Psoas muscle (tissue), 7 donors: ENCODE measurements at regions not wholly inside any gene's neighbourhood (a gene's known extent, or its start where the extent isn't known, plus 50 kb on each side); places are given as distances from the start of the nearest gene placed in this dataset.

Experiments
- ATAC-seq, 4 donors: fragments of 200-7000 bp; cut with Tn5 transposase; one replicate each; pipeline ENCODE4 v1.9.1; 2020; ENCODE audit warnings: moderate library complexity in 3 of 4, mild to moderate bottlenecking in 2 of 4
- DNase-seq, 2 donors: peaks; one replicate each; pipeline ENCODE4 v3.0.0-alpha.2; 2020
- H3K27ac ChIP-seq: fragments of 200-600 bp; one replicate; pipeline ENCODE4 v1.8.0; 2022
- H3K27me3 ChIP-seq, 3 donors: fragments of 200-600 bp in 1 of 3; one replicate each; pipeline versions ENCODE4 v1.6.1 to v1.8.0; 2013 to 2022; ENCODE audit warnings: low read length in 2 of 3, mild to moderate bottlenecking in 2 of 3, moderate library complexity in 1 of 3; ENCODE audit not compliant: insufficient read depth in 3 of 3
- H3K36me3 ChIP-seq, 2 donors: fragments of 200-600 bp in 1 of 2; one replicate each; pipeline versions ENCODE4 v1.6.1 to v1.8.0; 2013 to 2022; ENCODE audit warnings: low read depth in 1 of 2, mild to moderate bottlenecking in 1 of 2, moderate library complexity in 1 of 2; ENCODE audit not compliant: insufficient read depth in 1 of 2
- H3K4me1 ChIP-seq: fragments of 200-600 bp; one replicate; pipeline ENCODE4 v1.8.0; 2022
- H3K4me3 ChIP-seq: fragments of 200-600 bp; one replicate; pipeline ENCODE4 v1.8.0; 2022; ENCODE audit warnings: mild to moderate bottlenecking
- H3K9me3 ChIP-seq: fragments of 200-600 bp; one replicate; pipeline ENCODE4 v1.8.0; 2022
- CTCF ChIP-seq: fragments of 200-600 bp; IDR thresholded peaks from one replicate; pipeline ENCODE4 v1.8.0; 2022; ENCODE audit warnings: antibody characterized with exemption
- WGBS, 3 donors: extraction: QIAGEN DNeasy Blood & Tissue Kit; methylation state at CpG; one replicate each; pipeline versions ENCODE4 v1.1.6 to v1.1.7; 2013; 5-methylcytosine and 5-hydroxymethylcytosine counted together
- intact Hi-C, 2 donors: fragments of 100-400 bp; cut with DNase I; formaldehyde crosslinking; loops; one replicate each; pipeline versions ENCODE4 v1.11.0 to v1.14.2; 2022
- donor health status: healthy with polysubstance abuse.
- donor health status: DM: no; HTN: no; CAD: no; lungs with moderate emphysema.
- donor health status: Bipolar disorder and iron deficiency.
- donor health status: healthy.
- donor health status: DM: yes; HTN: yes; CAD: no.
- donor health status: DM: no; HTN: no; CAD: no.
- donor health status: DM: yes; HTN: yes; CAD: no.

DNA sequence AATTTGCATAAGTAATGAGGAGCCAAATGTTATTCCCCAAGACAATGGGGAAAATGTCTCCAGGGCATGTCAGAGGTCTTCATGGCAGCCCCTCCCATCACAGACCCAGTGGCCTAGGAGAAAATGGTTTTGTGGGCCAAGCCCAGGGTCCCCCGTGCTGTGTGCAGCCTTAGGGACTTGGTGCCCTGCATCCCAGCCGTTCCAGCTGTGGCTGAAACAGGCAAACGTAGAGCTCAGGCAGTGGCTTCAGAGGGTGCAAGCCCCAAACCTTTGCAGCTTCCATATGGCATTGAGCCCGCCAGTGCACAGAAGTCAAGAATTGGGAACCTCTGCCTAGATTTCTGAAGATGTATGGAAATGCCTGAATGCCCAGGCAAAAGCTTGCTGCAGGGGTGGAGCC lies 79.9 kb downstream of the FAM181B start:
- intact Hi-C loops: no loop called here
- 68 to 77% (median 76%) methylated on average over 4 of the region's 4 CpGs for WGBS, 3 donors
- no peaks in the 10 kb centered on the region for H3K27me3 ChIP-seq
- H3K9me3 ChIP-seq: no peaks in the 10 kb centered on the region
- no peak for DNase-seq
- H3K27ac ChIP-seq: no peak overlapping the region
- H3K4me1 ChIP-seq: no peaks in the 10 kb centered on the region
- TF ChIP-seq CTCF: no peak
- ATAC-seq: no peak
- H3K4me3 ChIP-seq: no peak overlapping the region
- no peaks in the 10 kb centered on the region for H3K36me3 ChIP-seq

DNA sequence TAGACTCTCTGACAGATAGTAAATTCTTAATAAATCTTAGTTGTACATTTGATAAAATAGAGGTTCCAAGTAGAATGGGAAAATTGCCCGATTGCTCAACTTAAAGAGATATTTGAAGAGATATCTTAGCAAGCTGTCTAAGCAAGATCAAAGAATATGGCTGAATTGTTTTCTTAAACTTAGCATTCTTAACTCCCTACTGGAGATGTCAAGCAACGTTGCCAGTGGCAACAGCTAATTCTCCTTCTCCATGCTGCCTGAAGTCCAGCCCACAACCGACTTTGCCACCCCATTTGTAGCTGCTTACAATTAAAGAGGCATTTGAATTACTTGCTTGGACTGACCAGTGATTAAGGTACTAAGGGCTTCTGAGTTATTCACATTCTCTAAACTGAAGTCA lies 94.4 kb downstream of the FAM181B start:
- intact Hi-C loops: no loop called here
- H3K9me3 ChIP-seq: no peaks in the 10 kb centered on the region
- no peak for ATAC-seq
- H3K27ac ChIP-seq: no peak overlapping the region
- H3K4me1 ChIP-seq: no peaks in the 10 kb centered on the region
- DNase-seq: no peak
- no peaks in the 10 kb centered on the region for H3K36me3 ChIP-seq
- no peak overlapping the region for H3K4me3 ChIP-seq
- TF ChIP-seq CTCF: no peak
- H3K27me3 ChIP-seq: no peaks in the 10 kb centered on the region
- WGBS, 3 donors: 54 to 61% (median 60%) methylated on average over 3 of the region's 3 CpGs

DNA sequence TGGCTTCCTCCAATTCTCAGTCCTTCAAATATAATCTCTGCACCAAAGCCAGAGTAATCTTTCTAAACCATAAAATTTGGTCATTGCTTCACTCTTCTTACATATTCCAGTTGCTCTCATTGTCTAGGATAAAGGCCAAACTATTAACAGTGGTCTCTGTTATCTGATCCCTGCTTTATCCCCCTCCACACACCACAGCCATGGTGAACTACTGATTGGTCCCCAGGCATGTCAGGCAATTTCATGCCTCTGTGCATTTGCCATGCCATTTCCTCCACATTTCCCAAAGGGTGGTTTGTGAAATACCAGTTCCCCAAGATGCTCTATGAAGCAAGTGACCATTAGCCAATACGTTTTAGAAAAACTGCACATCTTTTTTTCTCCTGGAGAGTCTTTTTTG lies 97.0 kb downstream of the FAM181B start:
- no peak overlapping the region for H3K27ac ChIP-seq
- no peak for DNase-seq
- no peaks in the 10 kb centered on the region for H3K27me3 ChIP-seq
- H3K4me3 ChIP-seq: no peak overlapping the region
- intact Hi-C loops: no loop called here
- H3K4me1 ChIP-seq: no peaks in the 10 kb centered on the region
- 18 to 29% (median 21%) methylated on average over 1 of the region's 1 CpG for WGBS, 3 donors
- H3K9me3 ChIP-seq: no peaks in the 10 kb centered on the region
- no peak for TF ChIP-seq CTCF
- no peak for ATAC-seq
- H3K36me3 ChIP-seq: no peaks in the 10 kb centered on the region

GRCh38 chr11:82634091-82634490 lies 99.6 kb downstream of the FAM181B start:
- WGBS, 3 donors: 88 to 93% (median 89%) methylated on average over 2 of the region's 2 CpGs
- intact Hi-C loops: no loop called here
- no peak overlapping the region for H3K4me3 ChIP-seq

More at GRCh38 chr11:82634091-82634490, 99.6 kb downstream of the FAM181B start:
- TF ChIP-seq CTCF: no peak
- Histone ChIP-seq H3K36me3 (no peaks in the 10 kb centered on the region), H3K27ac (no peak overlapping the region), H3K4me1 (no peaks in the 10 kb centered on the region), H3K9me3 (no peaks in the 10 kb centered on the region), H3K27me3 (no peaks in the 10 kb centered on the region)
- DNase-seq (no peak), ATAC-seq (no peak)
